ENCODE measurements at regions not wholly inside any gene's neighbourhood (a gene's known extent, or its start where the extent isn't known, plus 50 kb on each side); places are given as distances from the start of the nearest gene placed in this dataset.

DNA sequence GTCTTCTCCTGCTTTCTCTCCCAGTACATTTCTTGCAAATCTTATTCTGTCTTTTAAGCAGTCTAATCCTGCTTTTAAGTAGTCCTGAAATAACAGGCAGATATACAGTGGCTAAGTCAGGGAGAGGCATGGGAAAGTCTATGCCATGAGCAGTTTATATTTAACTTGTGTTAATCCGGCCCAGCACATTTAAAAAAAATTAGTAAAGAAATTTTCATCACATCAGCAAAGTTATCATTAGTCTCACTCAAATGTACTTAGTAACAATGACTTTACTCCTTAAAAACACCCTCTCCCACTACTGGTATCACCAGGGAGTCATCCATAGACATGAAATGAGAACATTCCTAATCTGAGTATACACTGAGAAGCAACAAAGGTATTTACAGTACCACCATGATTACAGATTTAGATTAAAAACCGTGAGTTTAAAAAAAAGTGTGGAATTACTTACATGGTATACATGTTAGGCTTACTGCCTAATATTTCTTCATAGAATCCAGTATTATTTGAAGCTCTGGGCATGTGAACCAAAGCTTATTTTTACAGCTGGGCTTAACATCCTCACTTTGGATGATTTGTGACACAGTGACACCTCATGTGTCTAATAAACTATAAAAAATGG lies 75.9 kb upstream of the DAB2 start:
- Histone ChIP-seq H3F3A (ENCODE audit: low read length, unreplicated experiment) (peaks cover 7% of the 10 kb centered on the region), H3K4me3 (ENCODE audit: low read length) (no peak overlapping the region), H3K27ac (ENCODE audit: low read length) (peak overlapping the region; percentile 79; the same call in 1 of the 2 replicates), H2AFZ (ENCODE audit: low read length) (no peak overlapping the region), H4K20me1 (ENCODE audit: low read length) (no peaks in the 10 kb centered on the region), H3K27me3 (ENCODE audit: low read length) (no peaks in the 10 kb centered on the region), H3K36me3 (ENCODE audit: low read depth, low read length) (no peaks in the 10 kb centered on the region), H3K9me3 (ENCODE audit: low read length) (no peaks in the 10 kb centered on the region), H3K9ac (ENCODE audit: low read length) (no peak overlapping the region), H3K4me1 (ENCODE audit: insufficient read depth, low read length) (peaks cover 32% of the 10 kb centered on the region), H3K4me2 (ENCODE audit: low read length) (peak overlapping the region; percentile 76), H3K79me2 (ENCODE audit: low read length) (no peaks in the 10 kb centered on the region), H3K9me2 (replicated peaks; ENCODE audit: low read length) (no peaks in the 10 kb centered on the region)
- intact Hi-C loops (cut with micrococcal nuclease): no loop called here
- POLR2A ChIA-PET (ENCODE audit: unreplicated experiment): interaction anchor here (0.6 kb wide), 1 partner anchor 18 kb away, joined by 3 read pairs; no protein-coding TSS in a partner anchor
- CTCF ChIA-PET: interaction anchor here (1.6 to 1.7 kb wide), 3 partner anchors 47 to 125 kb away, joined by 9 to 12 read pairs (median 10); no protein-coding TSS in a partner anchor
- DNase-seq: peak; percentile 10
- ATAC-seq: no peak
- BruUV-seq (replicated peaks): no TSS peak
- TF ChIP-seq EZH2 (IDR thresholded peaks at IDR 0.05; ENCODE audit: low read length, unreplicated experiment) (no peak), CTCF (conservative IDR thresholded peaks at IDR 0.05; ENCODE audit: low read depth, low read length) (no peak), EZH2phosphoT487 (IDR thresholded peaks at IDR 0.05; ENCODE audit: borderline replicate concordance, low read length) (no peak)

GRCh38 chr5:39498278-39498952 lies 73.6 kb upstream of the DAB2 start:
- no peak overlapping the region for H3K9ac ChIP-seq (ENCODE audit: low read length)
- ATAC-seq: no peak
- no peak overlapping the region for H3K4me3 ChIP-seq (ENCODE audit: low read length)
- intact Hi-C loops (cut with micrococcal nuclease): no loop called here
- peak overlapping the region; percentile 27 for H3K4me2 ChIP-seq (ENCODE audit: low read length)
- H3K9me3 ChIP-seq (ENCODE audit: low read length): no peaks in the 10 kb centered on the region
- peaks cover 7% of the 10 kb centered on the region for H3F3A ChIP-seq (ENCODE audit: low read length, unreplicated experiment)
- ChIA-PET POLR2A (ENCODE audit: unreplicated experiment) (no interaction called here), CTCF (no interaction called here)
- H3K27ac ChIP-seq (ENCODE audit: low read length): no peak overlapping the region
- peak; percentile 71 for DNase-seq
- H2AFZ ChIP-seq (ENCODE audit: low read length): no peak overlapping the region
- no peaks in the 10 kb centered on the region for H3K36me3 ChIP-seq (ENCODE audit: low read depth, low read length)
- no TSS peak for BruUV-seq (replicated peaks)
- H3K27me3 ChIP-seq (ENCODE audit: low read length): no peaks in the 10 kb centered on the region
- no peaks in the 10 kb centered on the region for H4K20me1 ChIP-seq (ENCODE audit: low read length)
- H3K9me2 ChIP-seq (replicated peaks; ENCODE audit: low read length): no peaks in the 10 kb centered on the region
- no peaks in the 10 kb centered on the region for H3K79me2 ChIP-seq (ENCODE audit: low read length)
- no peak for TF ChIP-seq EZH2phosphoT487 (IDR thresholded peaks at IDR 0.05; ENCODE audit: borderline replicate concordance, low read length)
- TF ChIP-seq EZH2 (IDR thresholded peaks at IDR 0.05; ENCODE audit: low read length, unreplicated experiment): no peak
- no peak for TF ChIP-seq CTCF (conservative IDR thresholded peaks at IDR 0.05; ENCODE audit: low read depth, low read length)
- peaks cover 32% of the 10 kb centered on the region for H3K4me1 ChIP-seq (ENCODE audit: insufficient read depth, low read length)

DNA sequence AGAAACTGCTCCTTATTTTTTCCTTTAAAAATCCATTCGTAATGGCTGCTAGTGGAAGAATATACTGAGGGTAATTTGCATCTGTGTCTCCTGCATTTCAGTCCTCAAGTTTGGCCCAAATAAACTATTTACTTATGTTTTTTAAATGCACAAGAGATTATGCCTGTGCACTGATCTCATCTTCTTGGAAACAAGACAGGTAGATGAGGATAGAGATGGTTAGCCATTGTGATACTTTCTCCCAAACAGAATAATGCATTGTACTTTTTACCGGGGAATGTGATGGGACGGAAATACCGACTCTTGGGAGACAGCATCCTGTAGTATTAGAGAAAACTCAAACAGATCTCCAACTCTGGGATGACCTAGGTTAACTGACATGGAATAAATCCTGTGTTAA lies 72.5 kb upstream of the DAB2 start:
- intact Hi-C loops (cut with micrococcal nuclease): no loop called here
- no peaks in the 10 kb centered on the region for H3K9me3 ChIP-seq (ENCODE audit: low read length)
- ATAC-seq: no peak
- TF ChIP-seq EZH2 (IDR thresholded peaks at IDR 0.05; ENCODE audit: low read length, unreplicated experiment) (no peak), CTCF (conservative IDR thresholded peaks at IDR 0.05; ENCODE audit: low read depth, low read length) (no peak)
- no peaks in the 10 kb centered on the region for H3K9me2 ChIP-seq (replicated peaks; ENCODE audit: low read length)
- no peak for DNase-seq
- H3K79me2 ChIP-seq (ENCODE audit: low read length): no peaks in the 10 kb centered on the region
- H3K4me1 ChIP-seq (ENCODE audit: insufficient read depth, low read length): peaks cover 26% of the 10 kb centered on the region
- H3K27me3 ChIP-seq (ENCODE audit: low read length): no peaks in the 10 kb centered on the region
- H4K20me1 ChIP-seq (ENCODE audit: low read length): no peaks in the 10 kb centered on the region
- no peaks in the 10 kb centered on the region for H3K36me3 ChIP-seq (ENCODE audit: low read depth, low read length)
- no peak overlapping the region for H3K4me2 ChIP-seq (ENCODE audit: low read length)
- H3F3A ChIP-seq (ENCODE audit: low read length, unreplicated experiment): peaks cover 7% of the 10 kb centered on the region
- no peak overlapping the region for H2AFZ ChIP-seq (ENCODE audit: low read length)
- no peak overlapping the region for H3K27ac ChIP-seq (ENCODE audit: low read length)
- ChIA-PET POLR2A (ENCODE audit: unreplicated experiment) (no interaction called here), CTCF (no interaction called here)
- no TSS peak for BruUV-seq (replicated peaks)
- H3K9ac ChIP-seq (ENCODE audit: low read length): no peak overlapping the region
- no peak overlapping the region for H3K4me3 ChIP-seq (ENCODE audit: low read length)
